Neural cell (in vitro differentiated cells): ENCODE measurements at regions not wholly inside any gene's neighbourhood (a gene's known extent, or its start where the extent isn't known, plus 50 kb on each side); places are given as distances from the start of the nearest gene placed in this dataset.

Experiments
- H2AFZ ChIP-seq: fragments of 200-600, 300-800 bp; sonication (generic), shearing (Covaris generic); 2 replicates; pipeline ENCODE4 v1.6.0; 2014; ENCODE audit warnings: low read depth, mild to moderate bottlenecking, antibody characterized with exemption, low read length, moderate library complexity
- H3F3A ChIP-seq: fragments of 200-600 bp; shearing (Covaris generic); 2 replicates; pipeline ENCODE4 v1.6.1; 2016; ENCODE audit warnings: mild to moderate bottlenecking, moderate library complexity, mixed read lengths, antibody characterized with exemption, low read length; ENCODE audit not compliant: insufficient read depth, poor library complexity, severe bottlenecking
- H3K27ac ChIP-seq: fragments of 200-600, 300-800 bp; sonication (generic), shearing (Covaris generic); 2 replicates; pipeline ENCODE4 v1.5.1; 2014; ENCODE audit warnings: mild to moderate bottlenecking, low read length, moderate library complexity
- H3K27me3 ChIP-seq: fragments of 300-800, 200-600 bp; sonication (generic), shearing (Covaris generic); 2 replicates; pipeline ENCODE4 v1.6.0; 2014; ENCODE audit warnings: mild to moderate bottlenecking, low read depth, low read length, moderate library complexity; ENCODE audit not compliant: insufficient read depth
- H3K36me3 ChIP-seq: fragments of 300-800, 200-600 bp; sonication (generic), shearing (Covaris generic); 2 replicates; pipeline ENCODE4 v1.5.1; 2014; ENCODE audit warnings: mild to moderate bottlenecking, antibody characterized with exemption, low read length, moderate library complexity; ENCODE audit not compliant: insufficient read depth
- H3K4me2 ChIP-seq: fragments of 300-800, 200-600 bp; sonication (generic), shearing (Covaris generic); 2 replicates; pipeline ENCODE4 v1.6.0; 2014; ENCODE audit warnings: mild to moderate bottlenecking, low read length
- H3K4me3 ChIP-seq: fragments of 300-800, 200-600 bp; sonication (generic), shearing (Covaris generic); 2 replicates; pipeline ENCODE4 v1.5.1; 2014; ENCODE audit warnings: mild to moderate bottlenecking, low read length, moderate library complexity
- H3K79me2 ChIP-seq: fragments of 200-600 bp; shearing (Covaris generic); replicated peaks from 2 replicates; pipeline ENCODE4 v1.6.0; 2014; ENCODE audit warnings: mild to moderate bottlenecking, low read length, moderate library complexity; ENCODE audit not compliant: insufficient read depth
- H3K9ac ChIP-seq: fragments of 300-800, 200-600 bp; sonication (generic), shearing (Covaris generic); 2 replicates; pipeline ENCODE4 v1.6.1; 2016; ENCODE audit warnings: mild to moderate bottlenecking, low read length, mixed read lengths
- H3K9me2 ChIP-seq: fragments of 200-600 bp; shearing (Covaris generic); 2 replicates; pipeline ENCODE4 v1.6.1; 2016; ENCODE audit warnings: mild to moderate bottlenecking, low read length, mixed read lengths; ENCODE audit not compliant: insufficient read depth
- H3K9me3 ChIP-seq: fragments of 200-600, 300-800 bp; sonication (generic), shearing (Covaris generic); 2 replicates; pipeline ENCODE4 v1.6.1; 2016; ENCODE audit warnings: mild to moderate bottlenecking, mixed run types, low read length, moderate library complexity, mixed read lengths
- H4K20me1 ChIP-seq: fragments of 200-600 bp; shearing (Covaris generic); 2 replicates; pipeline ENCODE4 v1.6.1; 2016; ENCODE audit warnings: mild to moderate bottlenecking, mixed run types; ENCODE audit not compliant: insufficient read depth
- CTCF ChIP-seq: fragments of 450-650 bp; IDR thresholded peaks from 2 replicates; pipeline ENCODE4 v1.5.1; 2014; ENCODE audit warnings: antibody characterized with exemption, mild to moderate bottlenecking, moderate library complexity; ENCODE audit not compliant: poor library complexity, severe bottlenecking
- EP300 ChIP-seq: fragments of 450-650 bp; conservative IDR thresholded peaks from 2 replicates; pipeline ENCODE4 v1.6.1; 2014; ENCODE audit warnings: antibody characterized with exemption, mild to moderate bottlenecking, moderate library complexity; ENCODE audit not compliant: poor library complexity, severe bottlenecking
- EZH2 ChIP-seq: fragments of 200-600, 300-800 bp; shearing (Covaris generic), sonication (generic); IDR thresholded peaks from 2 replicates; pipeline ENCODE4 v1.6.1; 2014; ENCODE audit warnings: antibody characterized with exemption, low read length, borderline replicate concordance, mild to moderate bottlenecking; ENCODE audit not compliant: insufficient read depth, poor library complexity, severe bottlenecking
- MXI1 ChIP-seq: fragments of 450-650 bp; conservative IDR thresholded peaks from 2 replicates; pipeline ENCODE4 v1.6.1; 2014; ENCODE audit warnings: antibody characterized with exemption, mild to moderate bottlenecking; ENCODE audit not compliant: poor library complexity, severe bottlenecking
- POLR2AphosphoS5 ChIP-seq: IDR thresholded peaks from 2 replicates; pipeline ENCODE4 v1.6.1; 2012
- RAD21 ChIP-seq: fragments of 450-650 bp; conservative IDR thresholded peaks from 2 replicates; pipeline ENCODE4 v1.6.1; 2014; ENCODE audit warnings: antibody characterized with exemption, mild to moderate bottlenecking, moderate library complexity
- REST ChIP-seq: IDR thresholded peaks from 2 replicates; pipeline ENCODE4 v1.6.1; 2012; ENCODE audit warnings: borderline replicate concordance
- SMC3 ChIP-seq: fragments of 450-650 bp; conservative IDR thresholded peaks from 2 replicates; pipeline ENCODE4 v1.6.1; 2014; ENCODE audit warnings: antibody characterized with exemption, mild to moderate bottlenecking, moderate library complexity; ENCODE audit not compliant: poor library complexity
- TAF1 ChIP-seq: IDR thresholded peaks from 2 replicates; pipeline ENCODE4 v1.6.1; 2012; ENCODE audit warnings: low read depth

- no peak overlapping the region for H3K4me2 ChIP-seq
- no peaks in the 10 kb centered on the region for H3F3A ChIP-seq
- no peak overlapping the region for H3K9ac ChIP-seq
- H2AFZ ChIP-seq: no peak overlapping the region
- no peak overlapping the region for H3K4me3 ChIP-seq
- TF ChIP-seq EZH2 (no peak), SMC3 (no peak), MXI1 (no peak), TAF1 (no peak)
- H3K9me2 ChIP-seq: no peaks in the 10 kb centered on the region
- no peaks in the 10 kb centered on the region for H3K79me2 ChIP-seq
- H3K9me3 ChIP-seq: no peaks in the 10 kb centered on the region
- no peak overlapping the region for H3K27ac ChIP-seq
- H3K27me3 ChIP-seq: no peaks in the 10 kb centered on the region
- H3K36me3 ChIP-seq: no peaks in the 10 kb centered on the region
- H4K20me1 ChIP-seq: no peaks in the 10 kb centered on the region
Observed at GRCh38 chr12:59158066-59158465, 237.8 kb upstream of the LRIG3 start.

- H3K4me2 ChIP-seq: no peak overlapping the region
- no peak overlapping the region for H3K27ac ChIP-seq
- H3K9me3 ChIP-seq: no peaks in the 10 kb centered on the region
- H3K9ac ChIP-seq: no peak overlapping the region
- no peak overlapping the region for H2AFZ ChIP-seq
- TF ChIP-seq TAF1 (no peak), CTCF (no peak), RAD21 (no peak), EP300 (no peak), EZH2 (no peak), POLR2AphosphoS5 (no peak), REST (no peak), MXI1 (no peak), SMC3 (no peak)
- H3K36me3 ChIP-seq: no peaks in the 10 kb centered on the region
- H3K27me3 ChIP-seq: no peaks in the 10 kb centered on the region
- no peaks in the 10 kb centered on the region for H3F3A ChIP-seq
- no peaks in the 10 kb centered on the region for H3K79me2 ChIP-seq
- H3K4me3 ChIP-seq: no peak overlapping the region
- no peaks in the 10 kb centered on the region for H4K20me1 ChIP-seq
- no peaks in the 10 kb centered on the region for H3K9me2 ChIP-seq
Observed at GRCh38 chr12:59155448-59155847, 235.1 kb upstream of the LRIG3 start.

GRCh38 chr12:59151243-59151642 lies 230.9 kb upstream of the LRIG3 start:
- Histone ChIP-seq H3K9me2 (no peaks in the 10 kb centered on the region), H3K9me3 (no peaks in the 10 kb centered on the region), H3K27me3 (no peaks in the 10 kb centered on the region), H3K4me3 (no peak overlapping the region), H3K27ac (no peak overlapping the region), H3F3A (no peaks in the 10 kb centered on the region), H2AFZ (no peak overlapping the region), H3K79me2 (no peaks in the 10 kb centered on the region), H3K4me2 (no peak overlapping the region), H4K20me1 (no peaks in the 10 kb centered on the region), H3K36me3 (no peaks in the 10 kb centered on the region), H3K9ac (no peak overlapping the region)
- TF ChIP-seq REST (no peak), SMC3 (no peak), CTCF (no peak), RAD21 (no peak), POLR2AphosphoS5 (no peak), TAF1 (no peak), EZH2 (no peak), MXI1 (no peak), EP300 (no peak)
